ENCODE measurements at regions not wholly inside any gene's neighbourhood (a gene's known extent, or its start where the extent isn't known, plus 50 kb on each side); places are given as distances from the start of the nearest gene placed in this dataset.

- DNase-seq = no peak
- Mint-ChIP-seq H3K27me3 (peaks cover 29% of the 10 kb centered on the region), H3K4me1 (no peaks in the 10 kb centered on the region), H3K9me3 (peaks cover 0 to 5% (median 0%) of the 10 kb centered on the region in 7 donors), H3K4me3 (no peak overlapping the region), H3K27ac (no peak overlapping the region), H3K36me3 (no peaks in the 10 kb centered on the region)
- H3K27me3 ChIP-seq (ENCODE audit: control insufficient read depth, insufficient read depth, low read length) = peaks cover 5% of the 10 kb centered on the region
- H3K4me3 ChIP-seq (ENCODE audit: low read depth, low read length) = no peak overlapping the region
- H3K9me3 ChIP-seq (ENCODE audit: control insufficient read depth in 2 of 2, low read length in 2 of 2) = no peaks in the 10 kb centered on the region
- no peaks in the 10 kb centered on the region for H3K4me1 ChIP-seq (ENCODE audit: control insufficient read depth, insufficient read depth, low read length, poor library complexity, severe bottlenecking)
- H3K36me3 ChIP-seq (ENCODE audit: control insufficient read depth, insufficient read depth, low read length) = no peaks in the 10 kb centered on the region
- no peak overlapping the region for H3K27ac ChIP-seq (ENCODE audit: insufficient read depth, low read length, poor library complexity, severe bottlenecking)
- ATAC-seq (ENCODE audit: low read depth in 2 of 2) = no peak
Observed at GRCh38 chr1:114263343-114263742, 109.7 kb upstream of the SYT6 start.

- Mint-ChIP-seq H3K9me3 (peaks cover 0 to 5% (median 0%) of the 10 kb centered on the region in 7 donors), H3K27ac (no peak overlapping the region), H3K36me3 (no peaks in the 10 kb centered on the region), H3K4me1 (no peaks in the 10 kb centered on the region), H3K27me3 (peaks cover 30% of the 10 kb centered on the region), H3K4me3 (no peak overlapping the region)
- Histone ChIP-seq H3K36me3 (ENCODE audit: control insufficient read depth, insufficient read depth, low read length) (no peaks in the 10 kb centered on the region), H3K9me3 (ENCODE audit: control insufficient read depth in 2 of 2, low read length in 2 of 2) (no peaks in the 10 kb centered on the region), H3K4me1 (ENCODE audit: control insufficient read depth, insufficient read depth, low read length, poor library complexity, severe bottlenecking) (no peaks in the 10 kb centered on the region), H3K4me3 (ENCODE audit: low read depth, low read length) (no peak overlapping the region), H3K27ac (ENCODE audit: insufficient read depth, low read length, poor library complexity, severe bottlenecking) (no peak overlapping the region), H3K27me3 (ENCODE audit: control insufficient read depth, insufficient read depth, low read length) (peaks cover 6% of the 10 kb centered on the region)
- ATAC-seq (ENCODE audit: low read depth in 2 of 2) (no peak), DNase-seq (no peak)
Observed at GRCh38 chr1:114262337-114262736, 108.7 kb upstream of the SYT6 start.

- Mint-ChIP-seq H3K4me1 (no peaks in the 10 kb centered on the region), H3K4me3 (peak overlapping the region in 1 of 4 donors; percentile 82), H3K36me3 (no peaks in the 10 kb centered on the region), H3K9me3 (peaks cover 0 to 5% (median 0%) of the 10 kb centered on the region in 7 donors), H3K27ac (no peak overlapping the region), H3K27me3 (peaks cover 22% of the 10 kb centered on the region)
- H3K9me3 ChIP-seq (ENCODE audit: control insufficient read depth in 2 of 2, low read length in 2 of 2) = no peaks in the 10 kb centered on the region
- no peak overlapping the region for H3K27ac ChIP-seq (ENCODE audit: insufficient read depth, low read length, poor library complexity, severe bottlenecking)
- DNase-seq (no peak), ATAC-seq (ENCODE audit: low read depth in 2 of 2) (no peak)
- H3K4me1 ChIP-seq (ENCODE audit: control insufficient read depth, insufficient read depth, low read length, poor library complexity, severe bottlenecking) = no peaks in the 10 kb centered on the region
- peaks cover 11% of the 10 kb centered on the region for H3K27me3 ChIP-seq (ENCODE audit: control insufficient read depth, insufficient read depth, low read length)
- H3K4me3 ChIP-seq (ENCODE audit: low read depth, low read length) = no peak overlapping the region
- no peaks in the 10 kb centered on the region for H3K36me3 ChIP-seq (ENCODE audit: control insufficient read depth, insufficient read depth, low read length)
Observed at GRCh38 chr1:114260805-114261484, 107.3 kb upstream of the SYT6 start.

- Mint-ChIP-seq H3K36me3 (no peaks in the 10 kb centered on the region), H3K27me3 (peaks cover 15% of the 10 kb centered on the region), H3K27ac (no peak overlapping the region), H3K9me3 (peaks cover 0 to 8% (median 0%) of the 10 kb centered on the region in 7 donors), H3K4me1 (no peaks in the 10 kb centered on the region), H3K4me3 (no peak overlapping the region)
- Histone ChIP-seq H3K4me1 (ENCODE audit: control insufficient read depth, insufficient read depth, low read length, poor library complexity, severe bottlenecking) (no peaks in the 10 kb centered on the region), H3K9me3 (ENCODE audit: control insufficient read depth in 2 of 2, low read length in 2 of 2) (peaks cover 0 to 9% of the 10 kb centered on the region in 2 experiments), H3K27me3 (ENCODE audit: control insufficient read depth, insufficient read depth, low read length) (peaks cover 13% of the 10 kb centered on the region), H3K27ac (ENCODE audit: insufficient read depth, low read length, poor library complexity, severe bottlenecking) (no peak overlapping the region), H3K4me3 (ENCODE audit: low read depth, low read length) (no peak overlapping the region), H3K36me3 (ENCODE audit: control insufficient read depth, insufficient read depth, low read length) (no peaks in the 10 kb centered on the region)
- DNase-seq = no peak
- no peak for ATAC-seq (ENCODE audit: low read depth in 2 of 2)
Observed at GRCh38 chr1:114259511-114260160, 106.0 kb upstream of the SYT6 start.

GRCh38 chr1:114258633-114259032 lies 105.0 kb upstream of the SYT6 start:
- H3K36me3 Mint-ChIP-seq = no peaks in the 10 kb centered on the region
- Histone ChIP-seq H3K27ac (ENCODE audit: insufficient read depth, low read length, poor library complexity, severe bottlenecking) (no peak overlapping the region), H3K9me3 (ENCODE audit: control insufficient read depth in 2 of 2, low read length in 2 of 2) (peaks cover 0 to 12% of the 10 kb centered on the region in 2 experiments), H3K4me1 (ENCODE audit: control insufficient read depth, insufficient read depth, low read length, poor library complexity, severe bottlenecking) (no peaks in the 10 kb centered on the region), H3K4me3 (ENCODE audit: low read depth, low read length) (no peak overlapping the region), H3K36me3 (ENCODE audit: control insufficient read depth, insufficient read depth, low read length) (no peaks in the 10 kb centered on the region), H3K27me3 (ENCODE audit: control insufficient read depth, insufficient read depth, low read length) (peaks cover 14% of the 10 kb centered on the region)
- H3K27ac Mint-ChIP-seq = no peak overlapping the region
- H3K4me1 Mint-ChIP-seq = no peaks in the 10 kb centered on the region
- DNase-seq (no peak), ATAC-seq (ENCODE audit: low read depth in 2 of 2) (no peak)
- H3K27me3 Mint-ChIP-seq = peaks cover 15% of the 10 kb centered on the region
- no peak overlapping the region for H3K4me3 Mint-ChIP-seq
- peaks cover 0 to 14% (median 0%) of the 10 kb centered on the region in 7 donors for H3K9me3 Mint-ChIP-seq

GRCh38 chr1:114258074-114258473 lies 104.4 kb upstream of the SYT6 start:
- H3K27ac Mint-ChIP-seq = no peak overlapping the region
- Histone ChIP-seq H3K4me1 (ENCODE audit: control insufficient read depth, insufficient read depth, low read length, poor library complexity, severe bottlenecking) (no peaks in the 10 kb centered on the region), H3K27me3 (ENCODE audit: control insufficient read depth, insufficient read depth, low read length) (peaks cover 14% of the 10 kb centered on the region), H3K9me3 (ENCODE audit: control insufficient read depth in 2 of 2, low read length in 2 of 2) (peaks cover 0 to 12% of the 10 kb centered on the region in 2 experiments), H3K36me3 (ENCODE audit: control insufficient read depth, insufficient read depth, low read length) (no peaks in the 10 kb centered on the region), H3K4me3 (ENCODE audit: low read depth, low read length) (no peak overlapping the region), H3K27ac (ENCODE audit: insufficient read depth, low read length, poor library complexity, severe bottlenecking) (no peak overlapping the region)
- H3K36me3 Mint-ChIP-seq = no peaks in the 10 kb centered on the region
- no peak overlapping the region for H3K4me3 Mint-ChIP-seq
- DNase-seq (no peak), ATAC-seq (ENCODE audit: low read depth in 2 of 2) (no peak)
- H3K27me3 Mint-ChIP-seq = peaks cover 15% of the 10 kb centered on the region
- no peaks in the 10 kb centered on the region for H3K4me1 Mint-ChIP-seq
- H3K9me3 Mint-ChIP-seq = peaks cover 0 to 14% (median 0%) of the 10 kb centered on the region in 7 donors

- peaks cover 0 to 14% (median 0%) of the 10 kb centered on the region in 7 donors for H3K9me3 Mint-ChIP-seq
- no peak for ATAC-seq (ENCODE audit: low read depth in 2 of 2)
Observed at GRCh38 chr1:114257554-114257953, 103.9 kb upstream of the SYT6 start.

GRCh38 chr1:114253900-114254299 lies 100.2 kb upstream of the SYT6 start:
- Mint-ChIP-seq H3K27ac (no peak overlapping the region), H3K27me3 (peaks cover 5% of the 10 kb centered on the region), H3K4me1 (peaks cover 0 to 2% (median 0%) of the 10 kb centered on the region in 4 donors)

More at GRCh38 chr1:114257554-114257953, 103.9 kb upstream of the SYT6 start:
- Mint-ChIP-seq H3K27me3 (peaks cover 15% of the 10 kb centered on the region), H3K4me1 (no peaks in the 10 kb centered on the region), H3K36me3 (no peaks in the 10 kb centered on the region), H3K4me3 (no peak overlapping the region), H3K27ac (no peak overlapping the region)
- Histone ChIP-seq H3K27me3 (ENCODE audit: control insufficient read depth, insufficient read depth, low read length) (peaks cover 14% of the 10 kb centered on the region), H3K27ac (ENCODE audit: insufficient read depth, low read length, poor library complexity, severe bottlenecking) (no peak overlapping the region), H3K4me3 (ENCODE audit: low read depth, low read length) (no peak overlapping the region), H3K36me3 (ENCODE audit: control insufficient read depth, insufficient read depth, low read length) (no peaks in the 10 kb centered on the region), H3K9me3 (ENCODE audit: control insufficient read depth in 2 of 2, low read length in 2 of 2) (peaks cover 0 to 12% of the 10 kb centered on the region in 2 experiments), H3K4me1 (ENCODE audit: control insufficient read depth, insufficient read depth, low read length, poor library complexity, severe bottlenecking) (no peaks in the 10 kb centered on the region)
- no peak for DNase-seq

More at GRCh38 chr1:114253900-114254299, 100.2 kb upstream of the SYT6 start:
- Histone ChIP-seq H3K36me3 (ENCODE audit: control insufficient read depth, insufficient read depth, low read length) (no peaks in the 10 kb centered on the region), H3K9me3 (ENCODE audit: control insufficient read depth in 2 of 2, low read length in 2 of 2) (peaks cover 0 to 12% of the 10 kb centered on the region in 2 experiments), H3K27ac (ENCODE audit: insufficient read depth, low read length, poor library complexity, severe bottlenecking) (no peak overlapping the region), H3K27me3 (ENCODE audit: control insufficient read depth, insufficient read depth, low read length) (peaks cover 9% of the 10 kb centered on the region), H3K4me3 (ENCODE audit: low read depth, low read length) (no peak overlapping the region), H3K4me1 (ENCODE audit: control insufficient read depth, insufficient read depth, low read length, poor library complexity, severe bottlenecking) (no peaks in the 10 kb centered on the region)
- peaks cover 0 to 14% (median 0%) of the 10 kb centered on the region in 7 donors for H3K9me3 Mint-ChIP-seq
- DNase-seq = no peak
- ATAC-seq (ENCODE audit: low read depth in 2 of 2) = no peak
- no peak overlapping the region for H3K4me3 Mint-ChIP-seq
- no peaks in the 10 kb centered on the region for H3K36me3 Mint-ChIP-seq

All from CD4-positive, CD25-positive, alpha-beta regulatory T cell (primary cell).